OCI-LY3 (cell line): ENCODE measurements at regions not wholly inside any gene's neighbourhood (a gene's known extent, or its start where the extent isn't known, plus 50 kb on each side); places are given as distances from the start of the nearest gene placed in this dataset.

ENCODE experiments used
- EZH2phosphoT487 ChIP-seq: fragments of 200-600 bp; shearing (Covaris generic); IDR thresholded peaks from 2 replicates; pipeline ENCODE4 v1.6.1; 2018; ENCODE audit warnings: antibody characterized with exemption, mixed run types, low read depth
- TF ChIP-seq, protein P1 (sequence below): fragments of 200-600, 300-600 bp; sonication (generic); IDR thresholded peaks from 2 replicates; pipeline ENCODE4 v1.5.1; 2014; ENCODE audit warnings: antibody characterized with exemption, low read length, low read depth

DNA sequence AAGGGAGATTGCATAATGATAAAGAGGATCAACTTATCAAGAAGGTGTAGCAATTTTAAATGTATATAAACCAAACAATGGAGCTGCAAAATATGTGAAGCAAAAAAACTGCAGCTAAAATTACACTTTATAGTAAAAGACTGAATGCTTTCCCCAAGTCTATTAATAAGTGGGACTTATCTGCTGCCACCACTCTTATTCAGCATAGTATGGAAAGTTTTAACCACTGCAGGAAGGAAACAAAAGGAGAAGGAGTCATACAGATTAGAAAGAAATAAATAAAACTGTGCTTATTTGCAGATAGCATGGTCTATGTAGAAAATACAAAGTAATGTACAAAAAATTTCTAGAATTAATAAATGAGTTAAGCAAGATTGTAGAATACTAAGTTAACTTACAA lies 94.1 kb upstream of the GK2 start:
- TF ChIP-seq, protein P1, sequence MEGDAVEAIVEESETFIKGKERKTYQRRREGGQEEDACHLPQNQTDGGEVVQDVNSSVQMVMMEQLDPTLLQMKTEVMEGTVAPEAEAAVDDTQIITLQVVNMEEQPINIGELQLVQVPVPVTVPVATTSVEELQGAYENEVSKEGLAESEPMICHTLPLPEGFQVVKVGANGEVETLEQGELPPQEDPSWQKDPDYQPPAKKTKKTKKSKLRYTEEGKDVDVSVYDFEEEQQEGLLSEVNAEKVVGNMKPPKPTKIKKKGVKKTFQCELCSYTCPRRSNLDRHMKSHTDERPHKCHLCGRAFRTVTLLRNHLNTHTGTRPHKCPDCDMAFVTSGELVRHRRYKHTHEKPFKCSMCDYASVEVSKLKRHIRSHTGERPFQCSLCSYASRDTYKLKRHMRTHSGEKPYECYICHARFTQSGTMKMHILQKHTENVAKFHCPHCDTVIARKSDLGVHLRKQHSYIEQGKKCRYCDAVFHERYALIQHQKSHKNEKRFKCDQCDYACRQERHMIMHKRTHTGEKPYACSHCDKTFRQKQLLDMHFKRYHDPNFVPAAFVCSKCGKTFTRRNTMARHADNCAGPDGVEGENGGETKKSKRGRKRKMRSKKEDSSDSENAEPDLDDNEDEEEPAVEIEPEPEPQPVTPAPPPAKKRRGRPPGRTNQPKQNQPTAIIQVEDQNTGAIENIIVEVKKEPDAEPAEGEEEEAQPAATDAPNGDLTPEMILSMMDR = no peak
- no peak for TF ChIP-seq EZH2phosphoT487
